ENCODE measurements at regions not wholly inside any gene's neighbourhood (a gene's known extent, or its start where the extent isn't known, plus 50 kb on each side); places are given as distances from the start of the nearest gene placed in this dataset.

GRCh38 chr1:55635856-55636255, 420.7 kb upstream of the USP24 start:
- no peak for DNase-seq

GRCh38 chr1:55634516-55634915, 419.4 kb upstream of the USP24 start:
- DNase-seq = no peak

GRCh38 chr1:55632906-55633305, 417.7 kb upstream of the USP24 start:
- DNase-seq = no peak

GRCh38 chr1:55632058-55632457, 416.9 kb upstream of the USP24 start:
- DNase-seq = no peak

DNA sequence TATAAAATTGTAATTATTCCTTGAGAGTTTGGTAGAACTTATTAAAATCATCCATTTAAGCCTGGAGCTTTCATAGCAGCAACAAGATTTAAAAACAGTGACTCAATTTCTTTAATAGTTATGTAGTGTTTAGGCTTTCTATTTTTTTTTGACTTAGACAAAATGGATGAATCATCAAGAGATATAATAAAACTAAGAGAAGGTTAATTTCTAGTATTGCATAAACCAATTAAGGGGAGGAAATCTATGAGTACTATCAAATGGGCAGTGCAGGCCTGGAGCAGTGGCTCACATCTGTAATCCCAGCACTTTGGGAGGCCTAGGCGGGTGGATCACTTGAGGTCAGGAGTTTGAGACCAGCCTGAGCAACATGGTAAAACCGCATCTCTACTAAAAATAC, 416.3 kb upstream of the USP24 start:
- no peak for DNase-seq

DNA sequence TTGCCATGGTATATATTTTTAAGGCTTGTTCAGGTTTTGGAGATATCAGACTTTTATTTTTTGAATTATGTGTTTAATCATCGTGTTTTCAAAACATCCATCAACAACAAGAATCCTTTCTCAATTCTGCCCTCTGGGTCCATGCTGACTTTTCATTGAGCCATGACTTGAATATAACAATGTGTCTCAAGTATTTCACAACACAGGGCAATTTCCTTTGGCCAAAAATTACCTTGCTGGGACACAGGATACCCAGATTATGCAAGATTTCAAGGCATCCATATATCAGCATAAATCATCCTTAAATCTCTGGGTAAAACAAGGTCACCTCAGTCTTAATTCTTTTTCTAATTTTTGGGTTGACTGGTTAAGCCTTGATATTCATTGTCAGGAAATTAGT, 411.2 kb upstream of the USP24 start:
- DNase-seq = no peak

DNA sequence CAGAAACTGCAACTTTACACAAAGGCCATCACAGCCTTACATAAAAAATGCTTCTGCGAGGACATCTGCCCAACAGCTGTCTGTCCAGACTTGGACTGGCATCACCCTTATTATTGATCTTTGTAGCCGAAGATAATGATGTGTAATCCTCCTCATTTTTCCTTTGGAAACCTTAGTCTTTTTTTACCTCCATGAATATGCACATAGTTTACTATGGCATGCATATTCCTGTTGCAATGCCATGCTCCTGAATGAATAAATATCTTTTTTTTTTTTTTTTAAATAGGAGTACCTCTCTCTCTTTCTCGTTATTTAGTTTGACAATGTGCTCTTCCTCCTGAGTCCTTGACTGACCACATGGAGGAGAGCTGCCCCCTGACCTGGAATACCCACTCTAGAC, 409.6 kb upstream of the USP24 start:
- no peak for DNase-seq

DNA sequence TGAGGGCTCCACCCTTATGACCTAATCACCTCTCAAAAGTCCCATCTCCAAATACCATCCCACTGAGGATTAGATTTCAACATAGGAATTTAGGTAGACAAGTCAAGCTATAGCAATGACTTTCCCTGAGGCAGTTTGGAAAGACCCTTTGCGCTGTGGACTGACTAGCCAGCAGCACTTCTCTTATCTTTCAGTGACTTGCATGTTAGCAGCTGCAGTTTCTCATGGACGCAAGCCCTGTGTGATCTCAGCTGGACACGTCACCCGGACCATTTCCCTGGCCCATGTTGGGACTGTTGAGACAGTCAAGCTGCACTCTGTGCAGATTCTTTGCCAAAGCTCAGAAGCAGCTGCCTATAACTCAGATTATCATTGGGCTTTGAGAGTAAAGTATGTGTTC, 408.1 kb upstream of the USP24 start:
- no peak for DNase-seq

- DNase-seq = no peak
Observed at GRCh38 chr1:55622074-55622473, 406.9 kb upstream of the USP24 start.

GRCh38 chr1:55618199-55618598, 403.0 kb upstream of the USP24 start:
- DNase-seq = no peak

- DNase-seq = no peak
Observed at GRCh38 chr1:55617288-55617982, 402.3 kb upstream of the USP24 start.

- no peak for DNase-seq
Observed at GRCh38 chr1:55612988-55613387, 397.8 kb upstream of the USP24 start.

DNA sequence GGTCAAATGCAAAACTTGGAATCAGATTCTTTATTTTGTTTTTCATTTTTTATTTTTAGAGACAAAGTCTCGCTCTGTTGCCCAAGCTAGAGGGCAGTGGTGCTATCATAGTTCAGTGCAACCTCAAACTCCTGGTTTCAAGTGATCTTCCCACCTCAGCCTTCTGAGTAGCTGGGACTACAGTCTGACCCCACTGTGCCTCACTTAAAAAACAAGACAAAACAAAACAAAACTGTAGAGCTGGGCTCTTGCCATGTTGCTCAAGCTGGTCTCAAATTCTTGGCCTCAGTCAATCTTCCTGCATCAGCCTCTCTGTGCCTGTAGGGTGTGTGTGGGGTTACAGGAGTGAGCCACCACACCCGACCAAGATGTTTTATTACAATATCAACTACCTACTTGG, 396.0 kb upstream of the USP24 start:
- DNase-seq = no peak

DNA sequence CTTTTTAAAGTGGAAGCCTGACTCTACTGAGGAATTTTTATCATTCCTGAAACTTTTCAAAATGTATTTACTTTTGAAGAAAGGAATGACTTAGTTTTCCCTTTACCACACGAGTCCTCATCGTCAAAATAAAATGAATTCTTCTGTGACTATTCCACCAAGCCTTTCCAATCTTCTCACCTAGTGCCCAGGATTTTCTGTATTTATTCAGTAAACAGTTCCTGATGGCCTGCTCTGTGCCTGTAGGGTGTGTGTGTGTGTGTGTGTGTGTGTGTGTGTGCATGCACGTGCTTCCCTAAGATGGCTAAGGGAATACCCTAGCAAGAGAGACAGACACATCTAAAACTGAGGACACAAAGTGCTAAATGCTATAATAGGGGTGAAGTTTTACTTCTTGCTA, 395.0 kb upstream of the USP24 start:
- no peak for DNase-seq

DNA sequence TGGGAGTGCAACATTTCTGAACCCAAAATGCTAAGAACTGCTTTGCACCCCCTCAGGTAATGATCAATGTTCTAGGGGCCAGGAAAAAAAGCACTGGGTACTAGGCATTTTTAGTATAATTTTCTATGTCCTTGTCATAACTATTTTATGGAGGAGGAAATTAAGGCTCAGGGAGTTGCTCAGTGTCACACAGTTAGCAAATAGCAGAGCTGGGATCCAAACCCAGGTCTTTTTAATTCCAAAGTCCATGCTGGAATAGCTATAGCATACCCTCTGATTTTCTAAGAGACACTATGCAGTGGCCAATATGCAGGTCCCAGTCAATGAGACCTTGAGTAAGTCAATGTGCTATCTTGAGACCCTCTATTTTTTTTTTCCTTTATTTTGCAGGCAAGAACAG, 394.5 kb upstream of the USP24 start:
- DNase-seq = no peak

- no peak for DNase-seq
Observed at GRCh38 chr1:55605155-55605554, 390.0 kb upstream of the USP24 start.

DNA sequence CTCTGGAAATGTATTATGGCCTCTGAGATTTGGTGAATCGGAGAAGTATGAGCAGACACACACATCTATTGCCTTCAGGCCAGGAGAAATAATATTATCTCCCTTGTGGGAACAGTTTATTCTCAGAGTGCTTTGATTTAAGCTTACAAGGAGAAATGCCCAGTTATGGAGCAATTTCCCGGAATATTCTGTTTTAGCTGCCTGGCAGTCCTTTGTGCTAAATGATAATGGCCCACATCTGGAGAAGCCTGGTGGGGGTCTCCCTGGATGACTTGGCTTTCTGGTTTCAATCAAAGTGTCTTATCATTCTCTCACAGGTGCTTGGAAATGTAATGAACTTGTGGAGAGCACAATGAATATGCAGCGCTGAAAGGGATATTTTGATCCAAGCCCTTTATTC, 389.6 kb upstream of the USP24 start:
- DNase-seq = no peak

GRCh38 chr1:55604179-55604578, 389.0 kb upstream of the USP24 start:
- DNase-seq = no peak

GRCh38 chr1:55600242-55600641, 385.1 kb upstream of the USP24 start:
- DNase-seq = no peak

- DNase-seq = no peak
Observed at GRCh38 chr1:55597910-55598309, 382.7 kb upstream of the USP24 start.

GRCh38 chr1:55594701-55595100, 379.5 kb upstream of the USP24 start:
- no peak for DNase-seq

DNA sequence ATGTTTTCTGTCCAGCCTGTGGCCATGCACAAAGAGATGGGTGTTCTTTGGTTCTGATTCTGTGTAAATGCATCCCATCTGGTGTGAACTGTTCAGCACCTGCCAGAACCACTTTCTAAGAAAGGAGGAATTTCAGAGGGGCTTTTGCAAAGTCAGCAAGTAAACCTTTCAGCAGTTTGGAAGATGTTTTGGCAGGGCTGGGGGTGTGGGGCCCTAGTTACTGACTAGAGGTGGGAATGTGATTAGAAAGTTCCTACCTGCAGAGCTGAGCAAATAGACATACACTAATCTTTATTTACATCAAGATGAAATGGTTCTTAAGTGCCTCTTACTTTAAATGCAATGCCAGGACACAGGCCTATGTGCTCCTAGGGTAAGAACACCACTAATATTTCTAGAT, 378.1 kb upstream of the USP24 start:
- DNase-seq = no peak

DNA sequence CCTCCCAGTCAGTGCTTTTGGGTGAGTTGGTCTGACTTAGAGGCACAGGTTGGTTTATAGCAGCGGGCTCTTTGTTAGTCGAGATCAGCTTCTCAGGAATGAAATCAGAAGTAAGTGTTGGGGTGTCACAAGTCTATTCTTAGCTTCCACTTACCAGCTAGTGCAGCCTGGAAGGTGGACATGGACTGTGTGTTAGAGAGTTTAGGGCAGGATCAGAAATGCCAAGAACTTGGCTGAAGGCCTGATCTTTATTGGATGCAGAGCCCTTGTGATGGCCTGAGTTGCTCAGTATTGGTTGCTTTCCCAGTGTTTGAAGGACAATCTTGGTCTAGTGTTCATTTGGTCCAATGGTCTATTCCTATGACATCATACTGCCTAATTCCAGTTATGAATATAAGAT, 377.0 kb upstream of the USP24 start:
- DNase-seq = no peak

DNA sequence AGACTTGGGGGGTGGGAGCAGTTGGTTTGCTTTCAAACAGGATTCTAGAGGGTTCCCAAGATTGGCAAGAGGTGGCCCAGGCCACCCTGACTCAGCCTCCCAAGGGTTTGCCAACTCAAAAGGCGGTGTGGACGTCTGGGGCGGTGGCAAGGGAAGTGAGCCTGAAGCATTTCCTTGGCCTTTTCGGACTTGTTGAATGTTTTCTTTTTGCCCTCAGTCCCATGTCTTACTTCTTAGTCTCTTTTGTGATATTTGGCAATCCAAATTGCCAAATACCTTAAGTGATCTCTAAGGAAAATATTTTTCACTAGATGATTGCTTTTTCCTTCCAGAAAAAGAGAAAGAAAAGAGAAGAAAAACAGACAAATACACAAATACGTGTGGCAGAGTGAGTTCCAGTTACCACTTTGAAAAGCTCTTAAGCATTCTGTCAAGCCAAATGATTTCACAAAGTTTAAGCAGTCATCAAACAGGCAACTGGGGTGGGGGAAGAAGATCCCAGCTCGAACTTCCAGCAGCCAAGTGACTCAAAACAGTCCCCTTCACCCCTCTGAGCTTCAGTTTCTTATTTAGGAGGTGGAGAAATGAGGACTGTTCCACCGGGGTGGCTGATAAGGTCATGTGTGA, 374.6 kb upstream of the USP24 start:
- no peak for DNase-seq

DNA sequence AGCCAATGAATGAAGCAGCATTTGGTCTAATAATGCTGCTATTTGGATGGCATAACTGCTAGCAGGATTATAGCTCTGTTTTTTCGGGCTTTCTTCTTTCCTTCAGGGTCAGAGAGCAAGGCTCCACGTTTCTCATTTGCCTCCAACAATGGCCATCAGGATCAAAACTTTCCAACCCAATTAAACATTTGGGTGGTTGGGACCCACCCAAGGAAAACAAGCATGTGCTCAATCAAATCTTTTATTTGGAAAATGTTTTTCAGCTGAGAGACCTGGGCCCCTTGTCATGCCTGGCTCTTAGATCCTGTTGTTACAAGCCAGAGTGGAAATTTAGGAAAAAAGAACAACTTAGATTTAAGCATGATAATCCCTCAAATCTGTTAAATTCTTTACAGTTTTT, 373.1 kb upstream of the USP24 start:
- DNase-seq = no peak

Measured in effector CD8-positive, alpha-beta T cell (primary cell).